H1 (cell line): ENCODE measurements at regions not wholly inside any gene's neighbourhood (a gene's known extent, or its start where the extent isn't known, plus 50 kb on each side); places are given as distances from the start of the nearest gene placed in this dataset.

Experiments used
- BCL11A ChIP-seq, 2 experiments: IDR thresholded peaks; one replicate each; pipeline ENCODE4 v1.6.1; 2011; ENCODE audit warnings: low read depth in 2 of 2, low read length in 2 of 2, mild to moderate bottlenecking in 2 of 2
- EZH2 ChIP-seq: fragments of 200-600 bp; sonication (generic); IDR thresholded peaks from 2 replicates; pipeline ENCODE4 v1.7.1; 2012; ENCODE audit warnings: low read depth, mild to moderate bottlenecking, moderate library complexity, low read length, inconsistent platforms; ENCODE audit not compliant: severe bottlenecking
- JUND ChIP-seq: IDR thresholded peaks from 2 replicates; pipeline ENCODE4 v1.6.1; 2011; ENCODE audit warnings: mild to moderate bottlenecking, improper control_type of control experiment, low read length
- MAFK ChIP-seq: IDR thresholded peaks from 2 replicates; pipeline ENCODE4 v1.6.1; 2012; ENCODE audit warnings: low read depth, mild to moderate bottlenecking, improper control_type of control experiment, low read length
- POLR2A ChIP-seq, 2 experiments: IDR thresholded peaks; 1 replicate in 1 of 2; 2 replicates in 1 of 2; pipeline ENCODE4 v1.6.1; 2011; ENCODE audit warnings: low read depth in 2 of 2, low read length in 2 of 2, mild to moderate bottlenecking in 2 of 2; ENCODE audit errors: control extremely low read depth in 1 of 2
- POLR2AphosphoS5 ChIP-seq: IDR thresholded peaks from 2 replicates; pipeline ENCODE4 v1.6.1; 2011; ENCODE audit warnings: low read depth, low read length
- SAP30 ChIP-seq: fragments of 300-600 bp; sonication (generic); IDR thresholded peaks from 2 replicates; pipeline ENCODE4 v1.7.1; 2012; ENCODE audit warnings: low read length, moderate library complexity, mild to moderate bottlenecking, inconsistent platforms; ENCODE audit not compliant: insufficient read depth, insufficient replicate concordance
- SIN3A ChIP-seq, 2 experiments: IDR thresholded peaks in 1 of 2; conservative IDR thresholded peaks in 1 of 2; 2 replicates each; pipeline ENCODE4 v1.6.1; 2011 to 2012; ENCODE audit warnings: low read length in 2 of 2, improper control_type of control experiment in 1 of 2, low read depth in 1 of 2, mild to moderate bottlenecking in 1 of 2
- SP2 ChIP-seq: IDR thresholded peaks from 2 replicates; pipeline ENCODE4 v1.6.1; 2012; ENCODE audit warnings: mild to moderate bottlenecking, low read length, inconsistent platforms
- YY1 ChIP-seq: IDR thresholded peaks from 2 replicates; pipeline ENCODE4 v1.6.1; 2011; ENCODE audit warnings: low read depth, mild to moderate bottlenecking, low read length
- TF ChIP-seq, protein P1 (sequence below), 3 experiments: IDR thresholded peaks; 1 replicate in 2 of 3; 2 replicates in 1 of 3; pipeline versions ENCODE4 v1.5.1 to v1.6.1; 2011; ENCODE audit warnings: low read length in 3 of 3, mild to moderate bottlenecking in 3 of 3, inconsistent platforms in 2 of 3, low read depth in 1 of 3, moderate library complexity in 1 of 3; ENCODE audit not compliant: insufficient read depth in 1 of 3; ENCODE audit errors: control extremely low read depth in 1 of 3
- TF ChIP-seq, protein P2 (sequence below): IDR thresholded peaks from 2 replicates; pipeline ENCODE4 v1.6.1; 2012; ENCODE audit warnings: inconsistent platforms

DNA sequence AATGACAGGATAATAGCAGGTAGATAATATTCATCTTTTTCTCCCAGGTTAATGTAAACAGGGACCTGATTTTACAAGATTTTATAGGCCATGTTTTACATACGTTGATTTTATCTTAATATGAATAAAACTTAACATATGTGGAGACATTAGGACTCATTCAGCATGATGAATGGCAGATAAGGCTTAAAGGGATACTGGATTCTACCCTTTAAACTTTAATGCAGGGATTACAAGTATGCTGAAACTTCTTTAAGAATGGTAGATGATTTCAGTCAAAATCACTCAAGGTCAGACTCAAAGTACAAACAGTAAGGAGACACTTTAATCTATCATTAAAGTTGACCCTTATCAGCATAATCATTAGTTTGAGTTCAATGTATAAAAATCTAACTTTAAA, 274.5 kb upstream of the IZUMO3 start:
- no peak for TF ChIP-seq MAFK
- TF ChIP-seq, protein P1, sequence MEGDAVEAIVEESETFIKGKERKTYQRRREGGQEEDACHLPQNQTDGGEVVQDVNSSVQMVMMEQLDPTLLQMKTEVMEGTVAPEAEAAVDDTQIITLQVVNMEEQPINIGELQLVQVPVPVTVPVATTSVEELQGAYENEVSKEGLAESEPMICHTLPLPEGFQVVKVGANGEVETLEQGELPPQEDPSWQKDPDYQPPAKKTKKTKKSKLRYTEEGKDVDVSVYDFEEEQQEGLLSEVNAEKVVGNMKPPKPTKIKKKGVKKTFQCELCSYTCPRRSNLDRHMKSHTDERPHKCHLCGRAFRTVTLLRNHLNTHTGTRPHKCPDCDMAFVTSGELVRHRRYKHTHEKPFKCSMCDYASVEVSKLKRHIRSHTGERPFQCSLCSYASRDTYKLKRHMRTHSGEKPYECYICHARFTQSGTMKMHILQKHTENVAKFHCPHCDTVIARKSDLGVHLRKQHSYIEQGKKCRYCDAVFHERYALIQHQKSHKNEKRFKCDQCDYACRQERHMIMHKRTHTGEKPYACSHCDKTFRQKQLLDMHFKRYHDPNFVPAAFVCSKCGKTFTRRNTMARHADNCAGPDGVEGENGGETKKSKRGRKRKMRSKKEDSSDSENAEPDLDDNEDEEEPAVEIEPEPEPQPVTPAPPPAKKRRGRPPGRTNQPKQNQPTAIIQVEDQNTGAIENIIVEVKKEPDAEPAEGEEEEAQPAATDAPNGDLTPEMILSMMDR (IDR thresholded peaks at IDR 0.05; ENCODE audit: control extremely low read depth in 1 of 3, insufficient read depth in 1 of 3, low read depth in 1 of 3, low read length in 3 of 3): no peak
- TF ChIP-seq BCL11A (IDR thresholded peaks at IDR 0.05; ENCODE audit: low read depth in 2 of 2, low read length in 2 of 2): no peak
- TF ChIP-seq EZH2: no peak
- no peak for TF ChIP-seq POLR2A (IDR thresholded peaks at IDR 0.05; ENCODE audit: control extremely low read depth in 1 of 2, low read depth in 2 of 2, low read length in 2 of 2)
- TF ChIP-seq, protein P2, sequence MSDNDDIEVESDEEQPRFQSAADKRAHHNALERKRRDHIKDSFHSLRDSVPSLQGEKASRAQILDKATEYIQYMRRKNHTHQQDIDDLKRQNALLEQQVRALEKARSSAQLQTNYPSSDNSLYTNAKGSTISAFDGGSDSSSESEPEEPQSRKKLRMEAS: no peak
- no peak for TF ChIP-seq SP2
- no peak for TF ChIP-seq YY1
- TF ChIP-seq SIN3A (conservative IDR thresholded peaks at IDR 0.05 in 1 of 2, IDR thresholded peaks at IDR 0.05 in 1 of 2; ENCODE audit: low read depth in 1 of 2, low read length in 2 of 2): no peak
- no peak for TF ChIP-seq JUND
- no peak for TF ChIP-seq POLR2AphosphoS5
- no peak for TF ChIP-seq SAP30
